ENCODE measurements at regions not wholly inside any gene's neighbourhood (a gene's known extent, or its start where the extent isn't known, plus 50 kb on each side); places are given as distances from the start of the nearest gene placed in this dataset.

DNA sequence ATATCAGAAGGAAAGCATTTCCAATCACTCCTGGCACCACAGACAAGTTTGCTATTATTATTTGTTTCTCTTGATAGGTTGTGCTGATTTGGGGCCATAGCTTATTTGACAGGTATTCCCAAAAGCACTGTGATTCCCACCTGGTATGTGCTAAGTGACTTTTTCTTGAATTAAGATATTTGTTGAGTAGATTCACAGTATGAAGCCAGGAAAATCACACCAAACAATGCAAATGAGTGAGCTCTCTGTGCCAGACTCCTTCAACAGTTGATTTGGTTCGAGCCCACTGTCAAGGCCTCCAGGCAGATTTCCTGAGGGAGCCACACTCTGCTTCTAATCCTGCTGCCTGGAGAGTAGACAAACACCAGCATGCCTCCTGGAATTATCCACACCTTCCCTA, 253.0 kb upstream of the POU2AF2 start:
- H3K9ac ChIP-seq (ENCODE audit: low read length) = no peak overlapping the region
- no peak for DNase-seq (ENCODE audit: low read depth, low spot score)
- no peak for ATAC-seq
- no peak overlapping the region for H3K4me3 ChIP-seq (replicated peaks in 1 of 2; ENCODE audit: low read depth in 1 of 2, low read length in 2 of 2)
- H4K20me1 ChIP-seq (ENCODE audit: insufficient read depth) = no peaks in the 10 kb centered on the region
- POLR2A ChIA-PET = no interaction called here
- BruUV-seq (replicated peaks) = no TSS peak
- no peaks in the 10 kb centered on the region for H3K79me2 ChIP-seq (ENCODE audit: insufficient read depth, low read length)
- no peak overlapping the region for H3K4me2 ChIP-seq (ENCODE audit: low read length)
- CTCF ChIA-PET = no interaction called here
- peaks cover 16% of the 10 kb centered on the region; the same call in 1 of the 2 replicates for H3K27me3 ChIP-seq (ENCODE audit: insufficient read depth, low read length)
- TF ChIP-seq, protein P1, sequence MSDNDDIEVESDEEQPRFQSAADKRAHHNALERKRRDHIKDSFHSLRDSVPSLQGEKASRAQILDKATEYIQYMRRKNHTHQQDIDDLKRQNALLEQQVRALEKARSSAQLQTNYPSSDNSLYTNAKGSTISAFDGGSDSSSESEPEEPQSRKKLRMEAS (IDR thresholded peaks at IDR 0.05) = no peak
- TF ChIP-seq JUND (IDR thresholded peaks at IDR 0.05) (no peak), TCF7L2 (IDR thresholded peaks at IDR 0.05; ENCODE audit: borderline replicate concordance, extremely low read depth, insufficient read depth, insufficient read length) (no peak), SRF (IDR thresholded peaks at IDR 0.05; ENCODE audit: low read depth) (no peak), ELF1 (IDR thresholded peaks at IDR 0.05; ENCODE audit: borderline replicate concordance, low read depth) (no peak), FOSL1 (IDR thresholded peaks at IDR 0.05; ENCODE audit: low read depth) (no peak), EZH2 (IDR thresholded peaks at IDR 0.05) (no peak), SIN3A (IDR thresholded peaks at IDR 0.05; ENCODE audit: low read depth) (no peak)
- TF ChIP-seq, protein P2, sequence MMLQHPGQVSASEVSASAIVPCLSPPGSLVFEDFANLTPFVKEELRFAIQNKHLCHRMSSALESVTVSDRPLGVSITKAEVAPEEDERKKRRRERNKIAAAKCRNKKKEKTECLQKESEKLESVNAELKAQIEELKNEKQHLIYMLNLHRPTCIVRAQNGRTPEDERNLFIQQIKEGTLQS (IDR thresholded peaks at IDR 0.05) = no peak
- TF ChIP-seq, protein P3, sequence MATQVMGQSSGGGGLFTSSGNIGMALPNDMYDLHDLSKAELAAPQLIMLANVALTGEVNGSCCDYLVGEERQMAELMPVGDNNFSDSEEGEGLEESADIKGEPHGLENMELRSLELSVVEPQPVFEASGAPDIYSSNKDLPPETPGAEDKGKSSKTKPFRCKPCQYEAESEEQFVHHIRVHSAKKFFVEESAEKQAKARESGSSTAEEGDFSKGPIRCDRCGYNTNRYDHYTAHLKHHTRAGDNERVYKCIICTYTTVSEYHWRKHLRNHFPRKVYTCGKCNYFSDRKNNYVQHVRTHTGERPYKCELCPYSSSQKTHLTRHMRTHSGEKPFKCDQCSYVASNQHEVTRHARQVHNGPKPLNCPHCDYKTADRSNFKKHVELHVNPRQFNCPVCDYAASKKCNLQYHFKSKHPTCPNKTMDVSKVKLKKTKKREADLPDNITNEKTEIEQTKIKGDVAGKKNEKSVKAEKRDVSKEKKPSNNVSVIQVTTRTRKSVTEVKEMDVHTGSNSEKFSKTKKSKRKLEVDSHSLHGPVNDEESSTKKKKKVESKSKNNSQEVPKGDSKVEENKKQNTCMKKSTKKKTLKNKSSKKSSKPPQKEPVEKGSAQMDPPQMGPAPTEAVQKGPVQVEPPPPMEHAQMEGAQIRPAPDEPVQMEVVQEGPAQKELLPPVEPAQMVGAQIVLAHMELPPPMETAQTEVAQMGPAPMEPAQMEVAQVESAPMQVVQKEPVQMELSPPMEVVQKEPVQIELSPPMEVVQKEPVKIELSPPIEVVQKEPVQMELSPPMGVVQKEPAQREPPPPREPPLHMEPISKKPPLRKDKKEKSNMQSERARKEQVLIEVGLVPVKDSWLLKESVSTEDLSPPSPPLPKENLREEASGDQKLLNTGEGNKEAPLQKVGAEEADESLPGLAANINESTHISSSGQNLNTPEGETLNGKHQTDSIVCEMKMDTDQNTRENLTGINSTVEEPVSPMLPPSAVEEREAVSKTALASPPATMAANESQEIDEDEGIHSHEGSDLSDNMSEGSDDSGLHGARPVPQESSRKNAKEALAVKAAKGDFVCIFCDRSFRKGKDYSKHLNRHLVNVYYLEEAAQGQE (IDR thresholded peaks at IDR 0.05; ENCODE audit: low read depth) = no peak
- TF ChIP-seq, protein P4, sequence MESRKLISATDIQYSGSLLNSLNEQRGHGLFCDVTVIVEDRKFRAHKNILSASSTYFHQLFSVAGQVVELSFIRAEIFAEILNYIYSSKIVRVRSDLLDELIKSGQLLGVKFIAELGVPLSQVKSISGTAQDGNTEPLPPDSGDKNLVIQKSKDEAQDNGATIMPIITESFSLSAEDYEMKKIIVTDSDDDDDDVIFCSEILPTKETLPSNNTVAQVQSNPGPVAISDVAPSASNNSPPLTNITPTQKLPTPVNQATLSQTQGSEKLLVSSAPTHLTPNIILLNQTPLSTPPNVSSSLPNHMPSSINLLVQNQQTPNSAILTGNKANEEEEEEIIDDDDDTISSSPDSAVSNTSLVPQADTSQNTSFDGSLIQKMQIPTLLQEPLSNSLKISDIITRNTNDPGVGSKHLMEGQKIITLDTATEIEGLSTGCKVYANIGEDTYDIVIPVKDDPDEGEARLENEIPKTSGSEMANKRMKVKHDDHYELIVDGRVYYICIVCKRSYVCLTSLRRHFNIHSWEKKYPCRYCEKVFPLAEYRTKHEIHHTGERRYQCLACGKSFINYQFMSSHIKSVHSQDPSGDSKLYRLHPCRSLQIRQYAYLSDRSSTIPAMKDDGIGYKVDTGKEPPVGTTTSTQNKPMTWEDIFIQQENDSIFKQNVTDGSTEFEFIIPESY (IDR thresholded peaks at IDR 0.05; ENCODE audit: extremely low read depth, insufficient replicate concordance, low read length) = no peak
- RAD21 ChIA-PET (ENCODE audit: low non-redundant PET in 1 of 2, low total read pairs in 2 of 2, uncharacterized antibody in 2 of 2, unreplicated experiment in 2 of 2) = interaction anchor here in 1 of 2 experiments (0.6 kb wide), 1 partner anchor 847 kb away, joined by 5 read pairs; no protein-coding TSS in a partner anchor
- no peaks in the 10 kb centered on the region for H3K9me3 ChIP-seq (ENCODE audit: control insufficient read depth in 1 of 2, insufficient read depth in 1 of 2, low read depth in 1 of 2, low read length in 2 of 2)
- no peaks in the 10 kb centered on the region for H3K9me2 ChIP-seq (ENCODE audit: insufficient read depth)
- H3K36me3 ChIP-seq (ENCODE audit: control insufficient read depth in 1 of 2, insufficient read depth in 2 of 2, low read length in 2 of 2) = no peaks in the 10 kb centered on the region
- H3K4me1 ChIP-seq (ENCODE audit: control insufficient read depth in 1 of 2, insufficient read depth in 2 of 2, low read length in 2 of 2) = no peaks in the 10 kb centered on the region
- H3K27ac ChIP-seq (ENCODE audit: low read depth, low read length) = no peak overlapping the region
- intact Hi-C loops (cut with micrococcal nuclease) = no loop called here
- H2AFZ ChIP-seq (ENCODE audit: low read depth, low read length, poor library complexity, severe bottlenecking) = no peak overlapping the region
